Lower lobe of right lung (tissue), 2 donors: ENCODE measurements at regions not wholly inside any gene's neighbourhood (a gene's known extent, or its start where the extent isn't known, plus 50 kb on each side); places are given as distances from the start of the nearest gene placed in this dataset.

ENCODE experiments used
- ATAC-seq, 2 donors: fragments of 200-7000 bp; cut with Tn5 transposase; one replicate each; pipeline ENCODE4 v1.9.1; 2020 to 2022; ENCODE audit warnings: mild to moderate bottlenecking in 2 of 2, moderate library complexity in 2 of 2
- DNase-seq: peaks from one replicate; pipeline ENCODE4 v3.0.0-alpha.2; 2020
- H3K27ac ChIP-seq: fragments of 200-600 bp; one replicate; pipeline ENCODE4 v1.8.0; 2022
- H3K27me3 ChIP-seq: fragments of 200-600 bp; one replicate; pipeline ENCODE4 v1.8.0; 2022; ENCODE audit warnings: low read depth
- H3K36me3 ChIP-seq: fragments of 200-600 bp; one replicate; pipeline ENCODE4 v1.8.0; 2022; ENCODE audit warnings: mild to moderate bottlenecking
- H3K4me1 ChIP-seq: fragments of 200-600 bp; one replicate; pipeline ENCODE4 v1.8.0; 2022
- H3K4me3 ChIP-seq: fragments of 200-600 bp; one replicate; pipeline ENCODE4 v1.8.0; 2022; ENCODE audit warnings: mild to moderate bottlenecking
- H3K9me3 ChIP-seq: fragments of 200-600 bp; one replicate; pipeline ENCODE4 v1.8.0; 2022
- intact Hi-C: fragments of 100-400 bp; cut with DNase I; formaldehyde crosslinking; loops from one replicate; pipeline ENCODE4 v1.11.0; 2022
- TF ChIP-seq, protein P1 (sequence below): fragments of 200-600 bp; IDR thresholded peaks from one replicate; pipeline ENCODE4 v1.8.0; 2022; ENCODE audit warnings: antibody characterized with exemption, mild to moderate bottlenecking
- donor health status: DM: no; HTN: yes; CAD: no; lungs with severe emphysema.

DNA sequence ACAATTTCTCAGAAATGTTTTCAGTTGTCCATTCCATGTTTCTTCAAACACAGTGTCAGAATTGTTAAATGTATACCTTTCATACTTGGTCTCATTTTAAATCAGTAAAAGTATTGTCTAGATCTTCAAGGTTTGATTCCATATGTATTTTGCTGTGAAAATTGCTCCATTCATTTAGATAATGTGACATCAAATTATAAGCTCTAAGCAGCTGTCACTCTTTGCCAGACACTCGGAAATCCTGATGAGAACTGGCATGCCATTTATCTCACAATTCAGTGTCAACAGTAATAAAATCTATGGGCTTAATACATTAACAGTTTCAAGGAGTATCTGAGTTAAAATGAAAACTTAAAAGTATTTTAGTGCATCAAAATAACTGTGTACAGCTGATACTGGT is 1025.3 kb upstream of the EPHA6 start:
- H3K27me3 ChIP-seq, result no peaks in the 10 kb centered on the region
- DNase-seq (no peak), ATAC-seq (no peak)
- no peak overlapping the region for H3K27ac ChIP-seq
- TF ChIP-seq, protein P1, sequence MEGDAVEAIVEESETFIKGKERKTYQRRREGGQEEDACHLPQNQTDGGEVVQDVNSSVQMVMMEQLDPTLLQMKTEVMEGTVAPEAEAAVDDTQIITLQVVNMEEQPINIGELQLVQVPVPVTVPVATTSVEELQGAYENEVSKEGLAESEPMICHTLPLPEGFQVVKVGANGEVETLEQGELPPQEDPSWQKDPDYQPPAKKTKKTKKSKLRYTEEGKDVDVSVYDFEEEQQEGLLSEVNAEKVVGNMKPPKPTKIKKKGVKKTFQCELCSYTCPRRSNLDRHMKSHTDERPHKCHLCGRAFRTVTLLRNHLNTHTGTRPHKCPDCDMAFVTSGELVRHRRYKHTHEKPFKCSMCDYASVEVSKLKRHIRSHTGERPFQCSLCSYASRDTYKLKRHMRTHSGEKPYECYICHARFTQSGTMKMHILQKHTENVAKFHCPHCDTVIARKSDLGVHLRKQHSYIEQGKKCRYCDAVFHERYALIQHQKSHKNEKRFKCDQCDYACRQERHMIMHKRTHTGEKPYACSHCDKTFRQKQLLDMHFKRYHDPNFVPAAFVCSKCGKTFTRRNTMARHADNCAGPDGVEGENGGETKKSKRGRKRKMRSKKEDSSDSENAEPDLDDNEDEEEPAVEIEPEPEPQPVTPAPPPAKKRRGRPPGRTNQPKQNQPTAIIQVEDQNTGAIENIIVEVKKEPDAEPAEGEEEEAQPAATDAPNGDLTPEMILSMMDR, result no peak
- intact Hi-C loops, result no loop called here
- no peaks in the 10 kb centered on the region for H3K4me1 ChIP-seq
- no peaks in the 10 kb centered on the region for H3K36me3 ChIP-seq
- H3K4me3 ChIP-seq, result no peak overlapping the region
- no peaks in the 10 kb centered on the region for H3K9me3 ChIP-seq

GRCh38 chr3:95797081-95797480 is 1017.3 kb upstream of the EPHA6 start:
- intact Hi-C loops, result no loop called here
- Histone ChIP-seq H3K4me3 (no peak overlapping the region), H3K9me3 (no peaks in the 10 kb centered on the region), H3K27ac (no peak overlapping the region), H3K27me3 (no peaks in the 10 kb centered on the region), H3K36me3 (no peaks in the 10 kb centered on the region), H3K4me1 (no peaks in the 10 kb centered on the region)
- ATAC-seq, result no peak
- TF ChIP-seq, protein P1, result no peak
- no peak for DNase-seq

DNA sequence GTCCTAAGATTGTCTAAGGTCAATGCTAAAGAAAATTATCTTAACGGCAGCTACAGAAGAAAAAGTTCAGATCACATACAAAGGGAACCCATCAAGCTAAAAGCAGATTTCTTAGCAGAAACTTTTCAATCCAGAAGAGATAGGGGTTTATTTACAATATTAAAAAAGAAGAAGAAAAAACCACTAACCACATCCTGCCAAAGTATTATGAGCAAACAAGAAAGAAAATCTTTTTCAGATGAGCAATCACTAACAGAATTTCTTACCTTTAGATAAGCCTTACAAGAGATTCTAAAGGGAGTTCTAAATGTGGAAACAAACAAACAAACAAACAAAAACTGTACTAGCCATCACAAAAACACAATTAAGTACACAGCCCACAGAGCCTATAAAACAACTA is 1015.8 kb upstream of the EPHA6 start:
- no peak overlapping the region for H3K4me3 ChIP-seq
- no peak overlapping the region for H3K27ac ChIP-seq
- ATAC-seq (no peak), DNase-seq (no peak)
- no peaks in the 10 kb centered on the region for H3K36me3 ChIP-seq
- intact Hi-C loops, result no loop called here
- H3K4me1 ChIP-seq, result no peaks in the 10 kb centered on the region
- H3K27me3 ChIP-seq, result no peaks in the 10 kb centered on the region
- no peaks in the 10 kb centered on the region for H3K9me3 ChIP-seq
- TF ChIP-seq, protein P1, result no peak

DNA sequence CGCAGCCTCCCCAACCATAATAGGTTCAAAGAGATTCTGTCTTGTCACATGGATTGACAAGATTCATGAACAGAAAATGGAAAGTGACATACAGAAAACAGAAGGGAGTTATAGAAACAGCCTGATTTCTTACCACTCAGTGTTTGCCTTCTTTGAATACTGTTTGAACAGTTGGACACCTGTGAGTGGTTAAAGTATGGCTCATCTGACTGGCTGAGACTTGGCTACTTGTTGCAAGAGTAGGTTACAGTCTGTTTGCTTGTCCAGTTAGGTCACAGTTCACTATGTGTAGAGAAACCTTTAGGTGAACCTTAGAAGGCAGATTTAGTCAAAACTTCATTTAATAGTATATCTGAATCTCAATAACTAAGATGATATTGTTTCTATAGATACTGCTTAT is 1003.9 kb upstream of the EPHA6 start:
- no peak for DNase-seq
- ATAC-seq, result no peak
- no peaks in the 10 kb centered on the region for H3K4me1 ChIP-seq
- no peak overlapping the region for H3K4me3 ChIP-seq
- intact Hi-C loops, result no loop called here
- H3K27ac ChIP-seq, result no peak overlapping the region
- H3K36me3 ChIP-seq, result no peaks in the 10 kb centered on the region
- no peaks in the 10 kb centered on the region for H3K9me3 ChIP-seq
- TF ChIP-seq, protein P1, result no peak
- H3K27me3 ChIP-seq, result no peaks in the 10 kb centered on the region

DNA sequence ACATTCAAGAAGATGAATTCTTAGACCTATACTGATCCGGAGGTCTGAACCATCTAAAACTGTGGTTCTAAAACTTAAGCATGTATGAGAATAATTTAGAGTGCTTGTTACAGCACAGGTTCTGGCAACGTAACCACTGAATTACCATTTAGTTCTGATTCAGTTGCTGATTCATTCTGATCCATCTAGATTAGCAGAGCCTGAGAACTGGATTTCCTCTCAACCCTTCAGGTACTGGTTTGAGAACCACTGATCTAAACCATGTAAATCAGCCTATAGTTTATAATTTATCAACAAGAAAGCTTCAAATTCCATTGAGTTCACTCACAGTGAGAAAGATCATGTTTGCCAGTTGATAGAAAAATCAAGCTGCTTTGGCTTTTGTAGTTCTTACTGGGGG is 1001.1 kb upstream of the EPHA6 start:
- Histone ChIP-seq H3K27me3 (no peaks in the 10 kb centered on the region), H3K9me3 (no peaks in the 10 kb centered on the region), H3K4me3 (no peak overlapping the region), H3K36me3 (no peaks in the 10 kb centered on the region), H3K27ac (no peak overlapping the region), H3K4me1 (no peaks in the 10 kb centered on the region)
- intact Hi-C loops, result no loop called here
- TF ChIP-seq, protein P1, result no peak
- ATAC-seq (no peak), DNase-seq (no peak)

- TF ChIP-seq, protein P1, result no peak
- ATAC-seq, result no peak
- H3K4me1 ChIP-seq, result no peaks in the 10 kb centered on the region
- H3K9me3 ChIP-seq, result no peaks in the 10 kb centered on the region
- H3K27ac ChIP-seq, result no peak overlapping the region
- intact Hi-C loops, result no loop called here
- no peaks in the 10 kb centered on the region for H3K36me3 ChIP-seq
- no peak for DNase-seq
- H3K27me3 ChIP-seq, result no peaks in the 10 kb centered on the region
- H3K4me3 ChIP-seq, result no peak overlapping the region
These were observed 998.6 kb upstream of the EPHA6 start for GRCh38 chr3:95815828-95816227.
